GM21825 (cell line): ENCODE measurements at regions not wholly inside any gene's neighbourhood (a gene's known extent, or its start where the extent isn't known, plus 50 kb on each side); places are given as distances from the start of the nearest gene placed in this dataset.

ENCODE experiments used
- ATAC-seq: cut with Tn5 transposase; IDR thresholded peaks from one replicate; pipeline ENCODE4 v1.9.1; 2021; ENCODE audit warnings: mild to moderate bottlenecking, moderate library complexity; ENCODE audit not compliant: unreplicated experiment

DNA sequence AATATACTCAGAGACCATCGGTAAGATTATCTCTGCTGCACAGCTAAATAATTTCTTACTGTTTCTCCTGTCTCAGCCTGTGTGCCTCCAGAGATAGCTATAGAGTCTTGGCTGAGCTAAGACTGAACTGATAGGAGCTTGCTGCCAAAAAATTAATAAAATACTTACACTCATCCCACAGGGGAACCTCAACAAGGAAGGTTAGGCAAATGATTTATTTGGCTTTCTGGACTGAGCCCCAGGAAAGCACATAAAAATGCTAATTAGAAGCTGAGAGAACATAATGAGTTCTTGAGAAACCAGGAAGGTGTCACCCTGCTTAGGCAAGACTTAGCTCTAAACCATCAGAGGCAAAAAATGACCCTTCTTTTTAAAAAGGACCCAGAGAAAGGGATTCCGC, 534.5 kb downstream of the TNS3 start:
- ATAC-seq: no peak

DNA sequence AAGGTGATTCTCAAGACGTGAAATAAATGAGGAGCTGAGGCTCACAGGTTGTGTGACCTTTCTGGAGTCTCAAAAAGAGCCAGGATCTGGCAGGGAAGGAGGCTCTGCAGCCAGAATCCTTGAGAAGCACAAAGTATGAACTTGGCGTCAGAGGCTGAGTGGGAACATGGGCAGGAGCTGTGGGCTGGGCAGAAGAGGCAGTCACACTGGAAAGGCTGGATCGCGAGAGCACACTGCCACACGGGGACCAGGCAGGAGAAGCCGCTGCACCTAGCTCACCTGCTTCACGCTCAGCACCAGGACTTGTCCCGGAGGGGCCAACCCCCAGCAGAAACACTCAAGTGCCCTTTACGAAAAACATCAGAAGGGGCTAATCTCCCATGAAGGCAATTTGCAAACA, 535.0 kb downstream of the TNS3 start:
- no peak for ATAC-seq

DNA sequence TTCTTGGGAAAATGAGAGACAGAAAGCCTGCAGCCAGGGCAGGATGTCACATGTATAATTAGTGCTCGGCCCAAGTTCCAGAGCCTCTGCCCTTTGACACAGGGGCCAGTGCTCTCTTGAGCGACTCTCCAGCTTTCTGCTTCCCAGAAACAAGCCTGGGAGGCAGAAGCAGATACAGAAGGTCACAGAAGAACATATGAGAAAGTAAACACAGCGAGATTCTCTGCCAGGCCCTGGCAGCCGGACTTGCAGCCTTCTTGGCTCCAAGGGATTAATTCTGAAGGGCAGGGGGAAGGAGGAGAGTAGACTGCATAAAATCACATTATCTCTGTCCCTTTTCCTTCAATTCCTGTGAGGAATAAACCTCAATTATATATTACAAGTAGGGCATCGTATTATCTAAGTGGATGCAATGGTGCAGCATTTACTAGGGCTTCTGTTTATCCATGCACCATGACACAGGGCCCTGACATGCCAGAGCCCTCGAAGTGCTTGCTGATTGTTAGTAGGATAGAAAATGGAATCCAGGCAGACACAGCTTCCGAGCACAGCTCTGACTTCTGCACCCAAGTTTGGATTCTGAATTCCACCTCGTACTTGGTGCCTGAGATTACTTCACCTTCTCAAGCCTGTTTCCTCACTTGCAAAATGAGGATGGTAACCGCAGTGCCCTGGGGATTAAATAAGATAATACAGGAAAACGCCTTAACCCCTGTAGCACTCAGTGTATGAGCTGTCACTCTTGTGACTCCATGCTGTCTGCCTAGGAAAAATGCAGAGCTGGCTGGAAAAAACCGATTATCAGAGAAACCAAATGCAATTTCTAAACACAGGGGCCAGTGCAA, 536.5 kb downstream of the TNS3 start:
- ATAC-seq: no peak

DNA sequence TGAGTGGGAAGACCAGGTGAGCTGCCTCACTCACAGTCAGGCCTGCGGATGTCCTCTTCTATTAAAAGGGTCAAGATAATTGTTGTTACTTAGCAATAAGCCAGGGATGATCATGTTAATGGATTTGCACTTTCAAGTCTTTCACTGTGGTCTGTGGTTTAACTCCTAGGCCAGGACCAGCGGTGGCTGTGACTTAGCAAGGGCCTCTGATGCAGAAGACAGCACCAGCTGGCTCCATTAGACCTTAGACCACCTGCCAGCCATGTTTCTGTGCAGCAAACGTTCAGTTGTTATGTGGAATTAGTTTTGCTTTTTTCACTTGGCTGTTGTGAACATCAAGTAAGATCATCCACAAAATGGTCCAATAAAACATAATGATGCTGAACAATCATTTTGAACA, 537.3 kb downstream of the TNS3 start:
- no peak for ATAC-seq

DNA sequence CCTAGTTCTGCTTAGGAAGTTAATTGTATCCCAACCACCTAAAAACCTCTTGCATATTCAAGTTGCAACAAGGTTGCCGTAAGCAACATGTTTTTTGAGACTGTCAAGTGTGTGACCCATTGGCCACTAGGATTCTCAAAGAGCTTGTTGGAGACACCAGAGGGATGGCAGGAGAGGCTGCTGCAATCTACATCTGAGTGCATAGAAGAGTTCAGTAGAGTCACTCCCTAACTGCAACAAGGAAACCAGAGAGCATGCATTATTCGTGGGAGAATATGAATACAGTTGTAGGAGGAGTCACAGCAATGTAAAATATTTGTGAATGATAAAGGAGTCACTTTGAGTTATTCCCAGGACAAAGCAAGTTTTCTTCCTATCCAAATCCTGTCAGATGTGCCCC, 538.6 kb downstream of the TNS3 start:
- no peak for ATAC-seq

DNA sequence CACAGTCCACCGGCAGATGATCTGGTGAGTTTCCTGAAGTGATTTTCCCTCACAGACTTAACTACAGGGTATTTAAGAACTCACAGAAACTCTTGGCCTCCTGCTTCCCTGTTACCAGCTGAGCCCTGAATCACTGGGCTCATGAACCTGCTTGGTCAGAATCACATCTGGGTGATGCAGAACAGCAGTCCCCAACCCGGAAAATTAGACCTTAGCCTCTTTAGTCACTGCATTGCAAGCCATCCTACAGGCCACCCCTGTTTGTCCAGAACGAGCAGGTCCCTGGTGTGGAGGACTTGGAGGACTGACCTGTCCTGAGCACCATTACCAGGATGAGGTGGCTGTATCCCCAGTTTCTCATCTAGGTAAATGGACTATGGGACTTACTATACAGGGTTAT, 539.2 kb downstream of the TNS3 start:
- ATAC-seq: no peak

DNA sequence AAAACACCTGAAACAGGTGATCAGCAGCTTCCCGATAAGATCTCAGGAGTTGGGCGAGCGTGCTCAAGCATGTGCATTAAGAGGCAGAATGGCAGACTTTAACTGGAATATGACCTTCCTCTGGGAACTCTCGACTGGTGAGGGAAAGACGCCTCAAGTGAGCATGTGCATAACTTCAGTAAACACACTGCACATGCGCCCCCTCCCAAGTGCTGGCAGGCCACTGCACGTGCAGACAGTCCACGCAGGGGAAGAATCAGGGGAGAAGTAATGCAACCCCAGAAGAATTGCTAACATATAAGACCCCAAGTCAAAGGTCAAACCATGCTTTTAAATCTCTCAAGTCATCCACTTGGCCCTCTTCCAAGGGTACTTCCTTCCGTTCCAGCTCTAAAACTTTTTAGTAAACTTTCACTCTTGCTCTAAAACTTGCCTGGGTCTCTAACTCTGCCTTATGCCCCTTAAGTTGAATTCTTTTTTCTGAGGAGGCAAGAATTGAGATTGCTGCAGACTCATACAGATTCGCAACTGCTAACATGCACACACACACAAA, 541.0 kb downstream of the TNS3 start:
- no peak for ATAC-seq

DNA sequence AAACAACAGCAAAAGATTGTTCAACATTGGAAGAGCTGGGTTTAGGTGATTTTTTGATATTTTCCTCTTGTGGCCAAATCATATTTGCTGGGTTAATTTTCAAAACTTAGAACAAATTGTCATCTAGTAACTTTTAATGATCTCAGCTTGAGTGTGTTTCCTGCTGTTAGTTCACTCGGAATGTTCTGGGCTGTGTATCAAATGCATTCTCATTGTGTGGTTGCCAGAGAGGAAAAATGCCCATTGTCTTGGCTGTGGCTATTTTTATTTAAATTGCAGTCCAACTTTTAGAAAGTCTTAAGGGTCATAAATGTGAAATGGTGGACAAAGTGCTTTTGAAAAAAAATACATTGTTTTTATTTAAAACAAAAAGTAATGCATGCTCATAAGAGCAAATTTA, 542.0 kb downstream of the TNS3 start:
- ATAC-seq: no peak

DNA sequence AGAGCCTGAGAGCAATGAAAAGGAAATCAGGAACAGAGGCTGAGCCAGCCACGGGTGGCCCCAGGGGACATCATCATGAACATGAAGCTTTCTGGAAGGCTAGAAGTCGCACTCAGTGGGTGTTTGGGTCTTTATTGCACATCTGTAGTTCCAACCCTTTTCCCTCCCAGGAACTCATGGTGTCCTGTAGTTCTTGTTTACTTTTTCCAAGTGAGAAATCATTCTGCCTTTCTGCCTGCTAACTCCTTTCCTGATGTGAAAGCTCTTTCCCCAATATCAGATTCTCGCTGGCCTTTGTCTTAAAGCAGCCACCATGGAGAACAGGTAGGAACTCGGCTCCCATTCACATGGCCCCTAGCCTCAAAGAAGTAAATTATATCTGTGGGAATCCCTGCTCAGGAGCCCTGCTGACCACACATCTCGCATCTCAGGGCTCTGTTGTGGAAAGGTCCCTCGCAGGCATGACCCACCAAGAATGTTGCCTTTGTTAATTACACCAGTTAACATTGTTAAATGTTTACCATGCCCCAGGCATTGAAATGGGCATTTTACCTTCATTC, 542.7 kb downstream of the TNS3 start:
- no peak for ATAC-seq

DNA sequence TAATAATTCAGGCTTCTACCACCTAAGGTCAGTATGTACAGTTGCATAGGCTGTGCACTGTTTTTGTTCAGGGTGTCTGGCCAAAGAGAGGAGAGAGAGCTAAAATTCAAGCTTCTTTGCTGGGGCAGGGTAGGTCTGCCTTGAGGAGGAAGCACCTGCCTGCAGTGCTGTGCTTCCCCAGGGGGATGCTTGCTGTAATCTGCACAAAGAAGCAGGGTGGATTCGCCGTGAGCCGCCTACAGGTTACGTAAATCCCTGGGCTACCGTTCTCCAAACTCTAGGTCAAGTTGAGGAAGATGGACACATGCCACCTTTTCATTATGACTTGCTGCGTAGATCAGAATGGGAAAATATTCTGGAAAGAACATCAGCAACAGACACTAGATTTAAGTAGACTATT, 543.3 kb downstream of the TNS3 start:
- ATAC-seq: no peak

DNA sequence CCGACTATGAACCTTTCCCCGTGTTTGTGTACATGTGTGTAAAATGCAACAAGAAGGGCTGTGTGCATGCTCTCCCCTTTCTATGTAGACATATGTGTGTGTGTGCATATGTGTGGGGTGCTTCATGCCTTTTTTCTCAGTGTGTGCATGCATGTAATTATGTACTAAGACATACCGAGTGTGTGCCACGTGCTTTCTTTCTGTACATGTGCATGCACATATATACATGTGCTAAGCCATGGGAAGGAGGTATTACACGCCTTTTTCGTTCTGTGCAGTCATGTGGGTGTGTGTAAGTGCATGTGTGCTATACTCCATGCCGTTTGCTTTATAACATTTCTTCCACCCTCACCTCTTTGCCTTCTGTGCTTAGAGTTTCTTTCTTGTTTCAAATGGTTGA, 544.3 kb downstream of the TNS3 start:
- no peak for ATAC-seq

DNA sequence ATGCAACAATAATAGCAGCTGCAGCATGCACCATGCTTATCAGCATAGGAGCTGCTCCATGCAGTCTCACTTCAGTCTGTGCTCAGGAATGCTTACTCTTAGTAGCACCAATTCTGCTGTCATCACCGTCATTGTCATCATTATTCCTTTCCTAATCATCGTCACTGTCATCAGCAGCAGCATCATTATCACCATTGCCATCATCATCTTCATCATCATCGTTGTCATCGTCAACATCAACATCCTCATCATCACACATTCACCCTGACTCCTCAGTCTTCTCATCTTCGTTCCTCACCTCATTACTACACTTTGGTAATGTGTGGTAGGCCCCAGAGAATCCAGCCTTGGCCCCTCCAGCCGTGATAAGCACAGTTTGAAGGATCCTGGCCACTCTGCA, 545.0 kb downstream of the TNS3 start:
- no peak for ATAC-seq

DNA sequence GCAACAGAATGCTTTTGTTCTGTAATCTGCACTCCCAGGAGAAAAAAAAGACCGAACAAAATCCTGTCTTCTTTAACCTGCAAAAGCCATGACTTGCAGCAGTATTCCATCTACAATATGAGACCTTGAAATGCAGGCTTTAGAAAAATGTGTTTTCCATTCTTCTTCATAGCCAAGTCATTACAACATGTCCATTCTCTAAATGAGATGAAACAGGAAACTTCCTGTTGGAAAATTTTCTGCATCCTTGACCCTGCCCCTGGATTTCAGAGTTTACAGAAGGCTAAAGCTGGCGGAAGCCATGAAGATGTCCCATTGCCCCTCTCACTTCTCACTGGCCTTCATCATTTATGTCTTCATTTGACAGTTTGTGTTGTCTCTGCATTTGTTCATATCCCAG, 546.4 kb downstream of the TNS3 start:
- no peak for ATAC-seq

DNA sequence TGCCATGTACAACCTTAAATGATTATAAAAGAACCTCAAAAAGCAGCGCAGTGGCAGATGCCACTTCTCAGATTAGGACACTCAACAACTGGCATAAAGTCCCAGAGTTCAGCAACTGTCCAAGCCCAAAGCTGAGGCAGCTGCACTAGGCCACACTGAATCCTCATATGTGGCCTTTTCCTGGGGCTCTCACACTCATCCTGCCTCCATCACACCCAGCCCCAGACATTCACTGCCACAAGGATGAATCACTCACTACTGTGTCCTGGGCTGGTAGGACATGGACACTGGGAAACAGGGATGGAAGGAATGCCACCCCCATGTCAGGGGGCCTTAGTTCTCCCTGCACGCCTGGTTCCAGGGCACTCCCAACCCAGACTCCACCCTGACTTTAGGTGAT, 547.7 kb downstream of the TNS3 start:
- no peak for ATAC-seq

DNA sequence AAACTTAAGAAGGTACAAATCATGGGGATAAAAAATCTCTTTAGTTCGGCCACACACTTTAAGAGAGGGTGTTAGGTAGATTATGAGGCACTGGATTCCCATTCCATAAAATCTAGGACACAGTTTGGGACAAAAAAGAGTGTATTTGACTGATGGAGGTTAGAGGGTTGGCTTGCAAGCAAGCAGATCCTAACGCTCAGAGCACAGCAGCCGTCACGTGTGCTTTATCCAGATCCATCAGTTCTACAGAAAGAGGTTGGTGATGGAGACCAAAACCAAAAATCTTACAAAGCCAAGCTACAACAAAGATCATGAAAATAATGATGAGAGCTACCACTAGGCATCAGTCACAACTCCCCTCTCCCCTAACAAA, 549.4 kb downstream of the TNS3 start:
- no peak for ATAC-seq

DNA sequence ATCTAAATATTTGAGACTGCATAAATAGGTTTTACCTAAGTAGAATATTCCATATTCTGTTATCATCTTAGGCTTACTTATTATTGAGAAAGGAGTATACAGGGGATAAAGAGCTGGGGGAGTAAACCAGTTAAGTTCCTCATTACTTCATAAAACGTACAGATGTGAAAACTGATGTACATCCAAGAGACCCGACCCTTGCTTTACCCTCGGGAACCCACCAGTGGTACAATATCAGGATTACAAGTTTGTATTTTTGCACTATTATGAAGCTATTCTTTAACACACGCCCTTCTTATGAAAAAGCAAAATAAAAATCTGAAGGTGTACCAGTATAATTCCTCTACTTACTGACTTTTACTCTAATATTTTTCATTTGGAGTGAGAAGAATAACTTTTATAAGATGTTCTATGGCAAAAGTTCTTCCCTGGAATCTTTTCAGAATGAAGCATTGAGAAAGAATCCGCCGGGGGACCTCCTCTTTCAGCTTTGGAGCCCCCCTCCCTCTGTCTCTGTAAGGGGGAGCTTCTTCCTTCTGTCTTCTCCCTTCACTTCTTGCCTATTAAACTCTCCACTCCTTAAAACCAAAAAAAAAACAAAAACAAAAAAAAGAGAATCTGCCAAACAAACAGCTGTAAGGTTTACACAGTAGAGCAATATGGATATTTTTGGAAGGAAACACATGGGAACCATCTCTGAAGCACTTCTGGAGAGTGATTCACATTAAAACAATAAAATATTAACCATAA, 550.0 kb downstream of the TNS3 start:
- no peak for ATAC-seq

DNA sequence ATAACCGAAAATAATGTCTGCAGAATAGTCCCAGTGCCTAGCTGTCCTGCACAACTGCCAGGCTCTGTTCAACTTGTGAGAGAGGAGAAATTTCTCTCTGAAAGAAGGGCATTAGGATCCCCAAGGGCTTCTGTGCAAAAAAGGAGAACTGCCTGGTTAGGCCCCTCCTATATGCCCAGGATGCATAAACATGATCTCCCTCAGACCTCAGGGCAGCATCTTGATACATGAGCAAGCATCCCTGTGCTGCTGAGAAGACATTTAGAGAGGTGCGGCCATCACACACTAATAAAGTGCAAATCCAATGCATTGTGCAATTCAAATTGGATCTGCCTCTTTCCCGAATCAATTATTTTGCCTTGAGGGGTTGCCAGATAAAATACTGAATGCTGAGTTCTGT, 553.6 kb downstream of the TNS3 start:
- no peak for ATAC-seq

DNA sequence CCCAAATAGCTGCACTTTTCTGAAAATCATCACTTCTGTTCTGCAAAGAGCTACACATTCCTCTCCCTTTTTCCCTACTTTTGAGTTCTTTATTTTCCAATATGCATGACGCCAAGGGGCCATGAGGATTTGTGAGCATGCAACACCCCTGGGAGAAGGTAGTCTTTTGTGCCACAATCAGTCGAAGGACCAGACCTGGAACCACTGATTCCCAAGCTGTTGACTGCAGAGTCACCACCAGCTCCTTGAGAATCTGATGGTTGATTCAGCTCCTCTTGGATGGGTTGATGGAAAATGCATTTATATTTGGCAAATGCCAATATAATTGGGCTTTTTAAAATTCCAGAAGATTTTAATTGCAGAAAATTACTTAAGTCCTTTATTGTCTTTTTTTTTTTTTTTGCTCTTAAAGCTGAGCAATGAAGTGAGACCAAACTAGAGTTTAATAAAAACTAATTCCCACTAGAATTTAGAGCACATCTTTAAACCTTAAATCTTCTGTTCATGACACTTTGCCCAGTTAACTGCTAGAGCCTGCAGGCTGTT, 554.1 kb downstream of the TNS3 start:
- ATAC-seq: no peak

DNA sequence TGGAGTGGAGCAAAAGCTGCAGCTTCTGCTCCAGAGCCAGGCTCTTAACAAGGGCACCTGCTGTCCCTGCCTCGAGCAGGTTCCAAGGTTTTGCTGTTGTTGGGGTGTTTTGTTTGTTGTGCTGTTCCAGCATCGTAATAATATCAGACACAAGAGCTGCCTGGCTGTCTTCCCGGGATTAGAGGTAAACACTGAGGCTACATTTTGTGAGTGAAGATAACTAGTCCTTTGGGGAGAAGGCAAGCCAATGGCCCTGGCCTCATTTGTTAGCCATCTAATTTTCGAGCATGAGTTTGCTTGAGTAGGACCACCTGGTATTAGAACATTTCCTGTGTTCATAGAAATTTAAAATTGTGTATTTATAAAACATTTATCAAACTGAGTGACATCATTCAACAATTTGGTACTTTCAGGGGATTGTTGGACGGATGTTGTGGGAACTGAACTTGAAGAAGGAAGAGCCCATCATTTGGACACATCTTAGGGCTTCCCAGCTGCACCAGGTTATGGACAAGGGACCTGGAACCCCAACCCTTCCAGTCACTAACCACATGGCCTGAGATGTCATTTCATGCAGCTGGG, 555.0 kb downstream of the TNS3 start:
- ATAC-seq: no peak

DNA sequence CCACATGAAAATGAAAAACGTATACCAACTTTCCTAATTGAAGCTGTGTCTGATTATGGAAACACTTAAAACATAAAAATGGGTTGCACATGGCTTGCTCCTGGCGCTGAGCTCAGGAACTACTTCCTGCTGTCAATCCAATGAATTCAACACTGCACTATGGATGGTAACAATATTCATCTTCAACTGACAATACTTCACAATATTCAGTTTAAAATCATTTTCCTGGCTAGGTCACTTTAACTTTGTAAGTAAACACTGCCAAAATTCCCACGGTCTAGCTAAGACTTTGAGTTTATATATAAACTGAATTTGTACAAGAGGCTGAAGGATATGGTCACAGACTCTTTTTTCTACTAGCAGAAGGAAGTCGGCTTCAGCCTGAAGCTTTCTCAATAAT, 556.9 kb downstream of the TNS3 start:
- no peak for ATAC-seq

DNA sequence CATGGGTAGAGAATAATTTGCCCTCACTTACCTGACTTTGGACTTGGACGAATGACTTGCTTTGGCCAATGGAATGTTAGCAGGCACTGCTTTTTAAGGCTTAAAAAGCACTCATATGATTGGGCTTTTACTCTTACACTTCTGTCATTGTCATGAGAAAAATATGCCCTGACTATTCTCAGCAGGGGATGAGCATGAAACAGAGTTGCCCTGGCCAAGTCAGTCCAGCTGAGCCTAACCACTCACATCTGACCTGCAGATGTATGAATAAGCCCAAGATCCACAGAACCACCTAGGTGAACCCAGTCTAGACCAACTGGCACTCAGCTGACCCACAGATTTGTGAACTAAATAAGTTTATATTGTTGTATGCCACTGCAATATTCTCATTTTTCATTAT, 573.5 kb downstream of the TNS3 start:
- no peak for ATAC-seq
